T-cell (primary cell): ENCODE measurements at regions not wholly inside any gene's neighbourhood (a gene's known extent, or its start where the extent isn't known, plus 50 kb on each side); places are given as distances from the start of the nearest gene placed in this dataset.
"Not testable (repeated sequence)": the region's sequence is repeated elsewhere in the genome, so short reads cannot be mapped to it uniquely, and the experiment has no call there.

Experiments used
- ATAC-seq, 4 experiments: fragments of 200-7000 bp in 3 of 4; fragments of 150-1000 bp in 1 of 4; cut with Tn5 transposase; replicated peaks in 1 of 4; 1 replicate in 3 of 4; 2 replicates in 1 of 4; pipeline ENCODE4 v1.10.0; 2021; ENCODE audit warnings: moderate library complexity in 3 of 4, mild to moderate bottlenecking in 2 of 4, moderate number of reproducible peaks in 1 of 4
- CTCF ChIA-PET, 2 donors: fragments of 300-600 bp; sonication (Branson Sonifier 250); formaldehyde crosslinking; loops; one replicate each; lab custom pipeline; 2022; ENCODE audit warnings: antibody characterized with exemption in 2 of 2; lab: Charles Lee
- POLR2A ChIA-PET, 2 donors: fragments of 300-600 bp; sonication (Branson Sonifier 250); formaldehyde crosslinking; loops; one replicate each; lab custom pipeline; 2022; ENCODE audit warnings: antibody characterized with exemption in 2 of 2; lab: Charles Lee
- DNase-seq, 35 experiments: peaks; one replicate each; pipeline versions ENCODE4 v3.0.0 to v3.0.0-alpha.2; 2013 to 2023
- H3K27ac ChIP-seq: one replicate; pipeline ENCODE4 v1.5.1; 2013; ENCODE audit warnings: low read length
- H3K27me3 ChIP-seq, 2 experiments: replicated peaks in 1 of 2; 1 replicate in 1 of 2; 2 replicates in 1 of 2; pipeline versions ENCODE4 v1.6.1 to v1.7.0; 2013; ENCODE audit warnings: low read length in 1 of 2, mixed read lengths in 1 of 2; ENCODE audit not compliant: control insufficient read depth in 2 of 2, insufficient read depth in 2 of 2; ENCODE audit errors: extremely low read depth in 1 of 2
- H3K36me3 ChIP-seq, 2 donors: 1 replicate in 1 of 2; 2 replicates in 1 of 2; pipeline versions ENCODE4 v1.6.1 to v1.7.0; 2013; ENCODE audit warnings: low read length in 1 of 2; ENCODE audit not compliant: control insufficient read depth in 2 of 2, insufficient read depth in 1 of 2; ENCODE audit errors: extremely low read depth in 1 of 2
- H3K4me1 ChIP-seq, 2 experiments: 1 replicate in 1 of 2; 2 replicates in 1 of 2; pipeline versions ENCODE4 v1.6.1 to v1.7.0; 2013; ENCODE audit warnings: low read length in 2 of 2, mixed read lengths in 1 of 2; ENCODE audit not compliant: insufficient read depth in 2 of 2, control insufficient read depth in 1 of 2; ENCODE audit errors: extremely low read depth in 1 of 2
- H3K4me3 ChIP-seq, 2 donors: 1 replicate in 1 of 2; 2 replicates in 1 of 2; pipeline versions ENCODE4 v1.5.1 to v1.7.0; 2013; ENCODE audit warnings: mild to moderate bottlenecking in 2 of 2, low read length in 1 of 2, moderate library complexity in 1 of 2; ENCODE audit not compliant: control insufficient read depth in 1 of 2; ENCODE audit errors: extremely low read depth in 1 of 2
- H3K9me3 ChIP-seq: 2 replicates; pipeline ENCODE4 v1.7.0; 2013
- H3K27ac Mint-ChIP-seq, 2 donors: one replicate each; pipeline ENCODE4 v1.8.0; 2020 to 2021; ENCODE audit warnings: mild to moderate bottlenecking in 2 of 2, mixed read lengths in 2 of 2
- H3K27me3 Mint-ChIP-seq, 2 donors: one replicate each; pipeline ENCODE4 v1.8.0; 2021 to 2022; ENCODE audit warnings: mixed read lengths in 2 of 2
- H3K36me3 Mint-ChIP-seq: one replicate; pipeline ENCODE4 v1.8.0; 2021; ENCODE audit warnings: mixed read lengths
- H3K4me1 Mint-ChIP-seq, 3 donors: one replicate each; pipeline ENCODE4 v1.8.0; 2020 to 2022; ENCODE audit warnings: mixed read lengths in 3 of 3, mild to moderate bottlenecking in 1 of 3
- H3K4me3 Mint-ChIP-seq, 3 donors: one replicate each; pipeline ENCODE4 v1.8.0; 2020 to 2022; ENCODE audit warnings: mild to moderate bottlenecking in 3 of 3, mixed read lengths in 3 of 3, moderate library complexity in 3 of 3
- H3K9me3 Mint-ChIP-seq, 3 donors: one replicate each; pipeline ENCODE4 v1.8.0; 2020 to 2022; ENCODE audit warnings: mixed read lengths in 3 of 3
- WGBS: methylation state at CpG from one replicate; pipeline ENCODE4 v1.1.5; 2013; ENCODE audit warnings: missing lambda C conversion rate; ENCODE audit not compliant: insufficient coverage; 5-methylcytosine and 5-hydroxymethylcytosine counted together

GRCh38 chr1:206380791-206381610, 89.3 kb upstream of the IKBKE start:
- H3K27me3 ChIP-seq, CTCF ChIA-PET, H3K4me1 ChIP-seq, H3K36me3 Mint-ChIP-seq, H3K4me3 Mint-ChIP-seq, H3K27ac ChIP-seq, POLR2A ChIA-PET, H3K4me3 ChIP-seq, H3K4me1 Mint-ChIP-seq, H3K36me3 ChIP-seq, H3K9me3 ChIP-seq, H3K9me3 Mint-ChIP-seq, H3K27me3 Mint-ChIP-seq: not testable (repeated sequence)
- WGBS = no CpG with 5 or more reads among the region's 7 CpGs
- H3K27ac Mint-ChIP-seq = peak overlapping the region in 1 of 2 donors; percentile 61
- DNase-seq (peak in 3 of 35 experiments; percentile 0 to 5 (median 2)), ATAC-seq (peak in 2 of 4 experiments; percentile 53 to 57)

GRCh38 chr1:206384029-206384807, 86.1 kb upstream of the IKBKE start:
- H3K9me3 ChIP-seq, H3K4me3 ChIP-seq, H3K27me3 ChIP-seq, H3K4me3 Mint-ChIP-seq, CTCF ChIA-PET, H3K27ac Mint-ChIP-seq, H3K27ac ChIP-seq, H3K4me1 Mint-ChIP-seq, H3K36me3 ChIP-seq, POLR2A ChIA-PET, H3K27me3 Mint-ChIP-seq, H3K36me3 Mint-ChIP-seq, H3K9me3 Mint-ChIP-seq, H3K4me1 ChIP-seq: not testable (repeated sequence)
- peak in 24 of 35 experiments; percentile 0 to 48 (median 16) for DNase-seq
- no CpG with 5 or more reads among the region's 11 CpGs for WGBS
- peak; percentile 45 to 92 (median 54) for ATAC-seq

GRCh38 chr1:206384891-206385290, 85.4 kb upstream of the IKBKE start:
- H3K27me3 ChIP-seq, H3K4me1 ChIP-seq, H3K27me3 Mint-ChIP-seq, H3K4me1 Mint-ChIP-seq, H3K27ac ChIP-seq, H3K36me3 ChIP-seq, DNase-seq, H3K36me3 Mint-ChIP-seq, POLR2A ChIA-PET, H3K4me3 Mint-ChIP-seq, H3K4me3 ChIP-seq, H3K9me3 ChIP-seq, CTCF ChIA-PET, H3K27ac Mint-ChIP-seq, H3K9me3 Mint-ChIP-seq: not testable (repeated sequence)
- ATAC-seq = peak in 1 of 4 experiments; percentile 38
- no CpG with 5 or more reads among the region's 1 CpG for WGBS

GRCh38 chr1:206387631-206388030, 82.6 kb upstream of the IKBKE start:
- H3K4me1 ChIP-seq, CTCF ChIA-PET, H3K27ac ChIP-seq, H3K27ac Mint-ChIP-seq, H3K4me3 ChIP-seq, H3K27me3 Mint-ChIP-seq, H3K4me1 Mint-ChIP-seq, H3K4me3 Mint-ChIP-seq, H3K36me3 Mint-ChIP-seq, H3K27me3 ChIP-seq, H3K9me3 ChIP-seq, POLR2A ChIA-PET, DNase-seq, H3K36me3 ChIP-seq, H3K9me3 Mint-ChIP-seq, ATAC-seq: not testable (repeated sequence)
- no CpG with 5 or more reads among the region's 5 CpGs for WGBS

- H3K4me3 Mint-ChIP-seq, H3K27ac ChIP-seq, CTCF ChIA-PET, H3K4me3 ChIP-seq, DNase-seq, H3K4me1 ChIP-seq, H3K36me3 Mint-ChIP-seq, H3K36me3 ChIP-seq, H3K27me3 ChIP-seq, H3K27me3 Mint-ChIP-seq, H3K9me3 ChIP-seq, H3K9me3 Mint-ChIP-seq, H3K4me1 Mint-ChIP-seq, POLR2A ChIA-PET, H3K27ac Mint-ChIP-seq, ATAC-seq: not testable (repeated sequence)
- no CpG with 5 or more reads among the region's 2 CpGs for WGBS
These were observed 78.4 kb upstream of the IKBKE start for GRCh38 chr1:206391903-206392302.

- H3K27ac Mint-ChIP-seq, H3K4me1 ChIP-seq, H3K36me3 ChIP-seq, H3K27me3 ChIP-seq, CTCF ChIA-PET, H3K9me3 Mint-ChIP-seq, H3K4me3 Mint-ChIP-seq, H3K27ac ChIP-seq, ATAC-seq, DNase-seq, H3K4me1 Mint-ChIP-seq, POLR2A ChIA-PET, H3K27me3 Mint-ChIP-seq, H3K4me3 ChIP-seq, H3K9me3 ChIP-seq, H3K36me3 Mint-ChIP-seq: not testable (repeated sequence)
- WGBS = no CpG with 5 or more reads among the region's 6 CpGs
These were observed 72.8 kb upstream of the IKBKE start for GRCh38 chr1:206397501-206397900.
